H1 (cell line): ENCODE measurements at regions not wholly inside any gene's neighbourhood (a gene's known extent, or its start where the extent isn't known, plus 50 kb on each side); places are given as distances from the start of the nearest gene placed in this dataset.
"Not testable (repeated sequence)": the region's sequence is repeated elsewhere in the genome, so short reads cannot be mapped to it uniquely, and the experiment has no call there.

Experiments used
- CTCF ChIA-PET: fragments of 300-600 bp; sonication (Branson Sonifier 250); formaldehyde crosslinking; loops from one replicate; lab custom pipeline; 2021; ENCODE audit not compliant: partially characterized antibody; lab: Charles Lee
- POLR2A ChIA-PET: fragments of 300-600 bp; sonication (Branson Sonifier 250); formaldehyde crosslinking; loops from one replicate; lab custom pipeline; 2021; ENCODE audit warnings: inconsistent platforms; ENCODE audit not compliant: partially characterized antibody; lab: Charles Lee
- DNase-seq, 2 experiments: peaks; one replicate each; pipeline versions ENCODE4 v3.0.0 to v3.0.0-alpha.2; 2010 to 2022; ENCODE audit warnings: low spot score in 2 of 2, low read depth in 1 of 2, mixed read lengths in 1 of 2
- FAIRE-seq: peaks from 2 replicates; lab custom pipeline; 2011; peaks lifted over from hg19 to GRCh38; lab: Jason Lieb, UNC
- H2AFZ ChIP-seq: 2 replicates; pipeline ENCODE4 v1.8.1; 2012; ENCODE audit warnings: low read length, inconsistent platforms
- H2AK5ac ChIP-seq: 2 replicates; pipeline ENCODE4 v1.6.1; 2013; ENCODE audit warnings: low read depth, low read length
- H2BK120ac ChIP-seq: replicated peaks from 2 replicates; pipeline ENCODE3; 2013; ENCODE audit warnings: low read depth, low read length, inconsistent platforms
- H2BK12ac ChIP-seq: 2 replicates; pipeline ENCODE4 v1.6.1; 2013; ENCODE audit warnings: low read depth, low read length
- H2BK15ac ChIP-seq: 2 replicates; pipeline ENCODE4 v1.6.1; 2013; ENCODE audit warnings: low read length
- H2BK20ac ChIP-seq: 2 replicates; pipeline ENCODE4 v1.6.1; 2013; ENCODE audit warnings: low read length
- H2BK5ac ChIP-seq: 2 replicates; pipeline ENCODE4 v1.6.1; 2013; ENCODE audit warnings: low read depth, low read length
- H3K14ac ChIP-seq: 2 replicates; pipeline ENCODE4 v1.6.1; 2013; ENCODE audit warnings: inconsistent platforms; ENCODE audit not compliant: insufficient read length
- H3K18ac ChIP-seq: 2 replicates; pipeline ENCODE4 v1.6.1; 2013; ENCODE audit warnings: low read length; ENCODE audit errors: extremely low read depth
- H3K23ac ChIP-seq: 2 replicates; pipeline ENCODE4 v1.6.1; 2013; ENCODE audit warnings: inconsistent platforms; ENCODE audit not compliant: insufficient read length
- H3K23me2 ChIP-seq: 2 replicates; pipeline ENCODE4 v1.6.1; 2013; ENCODE audit warnings: low read depth, low read length
- H3K27ac ChIP-seq: 2 replicates; pipeline ENCODE4 v1.6.1; 2011; ENCODE audit warnings: low read depth, low read length, inconsistent platforms
- H3K27me3 ChIP-seq, 4 experiments: replicated peaks in 1 of 4; 1 replicate in 1 of 4; 2 replicates in 3 of 4; pipeline versions ENCODE4 v1.6.1 to v1.8.1; 2011 to 2013; ENCODE audit warnings: low read length in 3 of 4, mild to moderate bottlenecking in 3 of 4, inconsistent platforms in 2 of 4, mixed read lengths in 2 of 4, moderate library complexity in 1 of 4; ENCODE audit not compliant: control insufficient read depth in 3 of 4, insufficient read depth in 3 of 4; ENCODE audit errors: extremely low read depth in 1 of 4
- H3K36me3 ChIP-seq, 4 experiments: 2 replicates each; pipeline versions ENCODE4 v1.6.1 to v1.8.1; 2011 to 2013; ENCODE audit warnings: mild to moderate bottlenecking in 4 of 4, low read length in 3 of 4, moderate library complexity in 2 of 4, control low read depth in 1 of 4, inconsistent platforms in 1 of 4; ENCODE audit not compliant: insufficient read depth in 4 of 4, control insufficient read depth in 2 of 4
- H3K4ac ChIP-seq: replicated peaks from 2 replicates; pipeline ENCODE3; 2013; ENCODE audit warnings: low read length, low read depth, mixed read lengths, inconsistent platforms; ENCODE audit not compliant: insufficient read length
- H3K4me1 ChIP-seq, 4 experiments: replicated peaks in 1 of 4; 1 replicate in 1 of 4; 2 replicates in 3 of 4; pipeline versions ENCODE4 v1.6.1 to v1.8.1; 2011 to 2013; ENCODE audit warnings: low read length in 3 of 4, inconsistent platforms in 2 of 4, mixed read lengths in 1 of 4; ENCODE audit not compliant: insufficient read depth in 4 of 4, control insufficient read depth in 3 of 4
- H3K4me2 ChIP-seq, 2 experiments: 2 replicates each; pipeline versions ENCODE4 v1.6.1 to v1.8.1; 2011 to 2013; ENCODE audit warnings: low read depth in 2 of 2, low read length in 2 of 2, control low read depth in 1 of 2, inconsistent platforms in 1 of 2, mild to moderate bottlenecking in 1 of 2; ENCODE audit not compliant: insufficient read depth in 1 of 2
- H3K4me3 ChIP-seq, 4 experiments: fragments of 200-600, 300-600 bp in 1 of 4; sonication (generic), shearing (Covaris generic), sonication (Bioruptor Twin) in 1 of 4; 2 replicates each; pipeline versions ENCODE4 v1.5.1 to v1.8.1; 2011 to 2016; ENCODE audit warnings: low read length in 4 of 4, low read depth in 3 of 4, control low read depth in 2 of 4, inconsistent platforms in 2 of 4, mild to moderate bottlenecking in 2 of 4, mixed read lengths in 1 of 4, moderate library complexity in 1 of 4; ENCODE audit not compliant: insufficient read depth in 2 of 4; ENCODE audit errors: extremely low read depth in 1 of 4
- H3K56ac ChIP-seq: replicated peaks from 2 replicates; pipeline ENCODE3; 2013; ENCODE audit warnings: low read depth, mild to moderate bottlenecking, mixed read lengths, low read length, inconsistent platforms; ENCODE audit not compliant: insufficient read length
- H3K79me1 ChIP-seq: 2 replicates; pipeline ENCODE4 v1.6.1; 2013; ENCODE audit warnings: low read depth, low read length, control low read depth
- H3K79me2 ChIP-seq, 2 experiments: 2 replicates each; pipeline versions ENCODE4 v1.6.1 to v1.8.1; 2012 to 2013; ENCODE audit warnings: low read length in 2 of 2, mild to moderate bottlenecking in 2 of 2, inconsistent platforms in 1 of 2; ENCODE audit not compliant: insufficient read depth in 2 of 2, control insufficient read depth in 1 of 2
- H3K9ac ChIP-seq, 4 experiments: replicated peaks in 1 of 4; 1 replicate in 1 of 4; 2 replicates in 3 of 4; pipeline versions ENCODE4 v1.6.1 to v1.8.1; 2011 to 2013; ENCODE audit warnings: low read depth in 3 of 4, low read length in 3 of 4, control low read depth in 2 of 4, mild to moderate bottlenecking in 2 of 4, moderate library complexity in 2 of 4, inconsistent platforms in 1 of 4; ENCODE audit errors: extremely low read depth in 1 of 4
- H3K9me3 ChIP-seq, 2 experiments: 2 replicates each; pipeline versions ENCODE4 v1.6.1 to v1.8.1; 2012 to 2013; ENCODE audit warnings: mild to moderate bottlenecking in 2 of 2, moderate library complexity in 2 of 2, control low read depth in 1 of 2, inconsistent platforms in 1 of 2, low read depth in 1 of 2, low read length in 1 of 2, mixed read lengths in 1 of 2; ENCODE audit not compliant: insufficient read depth in 2 of 2
- H4K20me1 ChIP-seq, 2 experiments: replicated peaks in 1 of 2; 2 replicates each; pipeline versions ENCODE3 to v1.8.1; 2011 to 2013; ENCODE audit warnings: inconsistent platforms in 2 of 2, low read length in 2 of 2, mild to moderate bottlenecking in 1 of 2; ENCODE audit not compliant: insufficient read depth in 2 of 2, control insufficient read depth in 1 of 2
- H4K5ac ChIP-seq: 2 replicates; pipeline ENCODE4 v1.6.1; 2013; ENCODE audit warnings: low read length, low read depth, mixed read lengths, inconsistent platforms; ENCODE audit not compliant: insufficient read length
- H4K8ac ChIP-seq: 2 replicates; pipeline ENCODE4 v1.8.0; 2013; ENCODE audit warnings: mild to moderate bottlenecking, moderate library complexity, low read length, inconsistent platforms; ENCODE audit not compliant: insufficient read depth; ENCODE audit errors: extremely low read depth
- H4K91ac ChIP-seq: replicated peaks from 2 replicates; pipeline ENCODE3; 2013; ENCODE audit warnings: low read length, mixed read lengths, inconsistent platforms; ENCODE audit not compliant: insufficient read length
- CEBPB ChIP-seq: IDR thresholded peaks from 2 replicates; pipeline ENCODE4 v1.6.1; 2012; ENCODE audit warnings: low read depth, low read length
- WGBS, 2 experiments: shearing (Covaris generic) in 1 of 2; methylation state at CpG; one replicate each; pipeline versions ENCODE4 v1.1.6 to v1.1.7; 2013 to 2015; ENCODE audit warnings: low lambda C conversion rate in 2 of 2, mixed read lengths in 2 of 2, inconsistent platforms in 1 of 2, low coverage in 1 of 2, missing lambda C conversion rate in 1 of 2; ENCODE audit not compliant: insufficient replicate concordance in 2 of 2, insufficient coverage in 1 of 2, insufficient read length in 1 of 2; ENCODE audit errors: extremely low coverage in 1 of 2, missing lambda C conversion rate in 1 of 2; 5-methylcytosine and 5-hydroxymethylcytosine counted together

- not testable (repeated sequence) for H2AFZ ChIP-seq, FAIRE-seq, H3K18ac ChIP-seq, H4K20me1 ChIP-seq, H3K36me3 ChIP-seq, H2BK20ac ChIP-seq, H3K4me2 ChIP-seq, H4K8ac ChIP-seq, H2AK5ac ChIP-seq, H4K91ac ChIP-seq, H3K27ac ChIP-seq, H3K4ac ChIP-seq, H3K23ac ChIP-seq, H3K9ac ChIP-seq, H2BK12ac ChIP-seq, H2BK120ac ChIP-seq, H3K4me3 ChIP-seq, H3K27me3 ChIP-seq, H3K9me3 ChIP-seq, H2BK15ac ChIP-seq, H3K79me1 ChIP-seq, H3K56ac ChIP-seq, H4K5ac ChIP-seq, H3K79me2 ChIP-seq, H3K14ac ChIP-seq, H3K4me1 ChIP-seq, H2BK5ac ChIP-seq, H3K23me2 ChIP-seq
- peak in 1 of 2 experiments; percentile 16 for DNase-seq
- 93% methylated on average over 7 of the region's 7 CpGs; no CpG with 5 or more reads in 1 of the 2 experiments for WGBS, 2 experiments
- peak; percentile 89 for TF ChIP-seq CEBPB
- CTCF ChIA-PET: interaction anchor here (1.0 to 1.7 kb wide), 6 partner anchors 8 to 106 kb away, joined by 3 to 12 read pairs (median 4); no protein-coding TSS in a partner anchor
- POLR2A ChIA-PET: interaction anchor here (0.6 kb wide), 1 partner anchor 860 kb away, joined by 5 read pairs; no protein-coding TSS in a partner anchor
Measured at GRCh38 chr14:76303188-76303587, 72.7 kb upstream of the ESRRB start.
